ENCODE measurements at regions not wholly inside any gene's neighbourhood (a gene's known extent, or its start where the extent isn't known, plus 50 kb on each side); places are given as distances from the start of the nearest gene placed in this dataset.

DNA sequence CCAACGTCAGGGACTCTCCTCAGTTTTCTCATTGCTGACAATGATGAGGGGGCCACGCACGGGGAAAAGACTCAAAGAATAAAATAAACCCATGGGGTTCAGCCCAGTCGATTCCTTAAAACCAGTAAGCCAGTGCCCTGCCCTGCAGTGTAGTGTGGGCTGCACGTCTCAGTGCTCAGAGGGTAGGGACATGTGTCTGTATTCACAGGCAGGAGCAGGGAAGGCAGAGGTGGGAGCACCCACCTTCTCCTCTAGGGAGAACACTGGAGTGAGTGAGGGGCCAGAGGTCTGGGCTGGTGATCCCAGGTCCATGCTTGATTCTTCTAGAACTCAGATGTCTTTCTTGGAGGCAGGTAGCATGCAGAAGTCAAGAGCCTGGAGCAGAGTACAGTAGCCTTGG lies 303.6 kb downstream of the MATN1 start:
- in situ Hi-C loops (cut with HindIII; ENCODE audit: low sequenced_read_pairs) = no loop called here
- no peak for DNase-seq (ENCODE audit: low spot score)

DNA sequence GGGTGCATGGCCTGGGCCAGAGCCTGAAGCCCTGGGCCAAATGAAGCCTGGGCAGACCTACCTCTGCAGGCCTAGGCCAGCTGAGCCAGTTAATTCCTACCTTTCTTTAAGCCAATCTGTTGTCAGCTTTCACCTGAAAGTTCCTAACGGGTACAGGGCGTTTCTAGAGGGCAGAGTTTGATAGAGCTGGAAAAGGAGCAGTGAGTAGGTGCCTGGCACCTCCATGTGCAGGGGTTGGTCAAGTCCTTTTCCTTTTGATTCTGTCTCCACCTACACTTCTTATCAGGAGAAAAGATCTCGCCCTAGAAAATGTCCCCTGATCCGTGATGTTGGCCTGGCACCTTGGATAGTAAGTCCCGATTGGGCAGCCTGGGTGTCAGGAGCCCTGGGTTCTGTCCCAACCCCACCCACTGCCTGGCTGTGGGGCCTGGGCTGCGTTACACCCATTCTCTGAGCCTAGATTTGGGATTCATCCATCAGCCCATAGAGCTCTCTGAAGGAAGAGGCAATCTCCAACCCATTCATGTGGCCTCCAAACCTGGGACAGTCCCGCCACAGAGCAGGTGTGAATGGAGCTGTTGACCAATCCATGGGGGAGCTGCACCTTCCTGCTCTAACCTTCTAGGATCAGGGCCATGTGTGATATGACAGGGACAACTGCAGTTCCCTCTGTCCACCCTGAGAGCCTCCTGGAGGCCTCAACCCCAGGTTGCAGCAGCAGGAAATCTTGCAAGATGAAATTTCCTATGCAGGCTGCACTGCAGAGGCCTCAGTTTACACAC lies 304.3 kb downstream of the MATN1 start:
- in situ Hi-C loops (cut with HindIII; ENCODE audit: low sequenced_read_pairs) = no loop called here
- no peak for DNase-seq (ENCODE audit: low spot score)

DNA sequence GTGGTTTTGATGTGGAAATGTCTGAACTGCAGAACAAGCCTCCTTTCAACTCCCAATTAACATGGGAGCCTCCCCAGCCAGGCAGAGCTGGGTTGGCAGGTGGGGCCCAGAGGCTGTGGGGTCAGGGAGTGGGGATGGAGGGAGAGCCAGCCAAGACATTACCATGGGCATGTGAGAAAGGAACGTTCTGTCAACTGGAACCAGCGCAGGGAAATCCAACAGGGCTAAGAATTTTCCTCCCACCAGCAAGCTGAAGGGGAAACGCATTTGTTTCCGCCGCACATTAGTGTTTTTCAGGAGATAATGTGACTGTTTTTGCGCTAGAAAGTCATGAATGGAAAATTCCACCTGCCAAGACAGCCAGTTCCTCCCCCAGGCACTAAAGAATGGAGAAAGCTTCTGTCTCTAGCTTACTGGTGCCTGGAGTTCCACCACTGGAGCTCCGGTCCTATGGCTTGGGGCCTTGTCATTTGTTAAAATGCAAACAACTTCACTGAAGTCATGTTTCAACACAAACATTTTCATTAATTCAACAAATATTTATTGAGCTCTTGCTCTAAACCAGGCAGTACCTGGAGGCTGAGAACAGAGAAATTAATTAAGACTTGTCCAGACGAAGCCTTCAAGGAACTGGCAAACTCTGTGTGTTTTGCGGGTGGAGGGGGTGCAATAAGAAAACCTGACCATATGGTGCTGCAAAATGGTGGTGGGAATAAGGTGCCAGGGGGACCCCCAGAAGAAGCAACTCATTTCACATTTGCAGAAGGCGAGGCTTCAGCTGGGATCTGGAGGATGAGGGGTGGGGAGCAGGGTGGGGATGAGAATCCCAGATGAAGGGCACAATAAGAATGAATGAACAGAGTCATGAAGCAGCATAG lies 305.1 kb downstream of the MATN1 start:
- DNase-seq (ENCODE audit: low spot score) = no peak
- in situ Hi-C loops (cut with HindIII; ENCODE audit: low sequenced_read_pairs) = no loop called here

DNA sequence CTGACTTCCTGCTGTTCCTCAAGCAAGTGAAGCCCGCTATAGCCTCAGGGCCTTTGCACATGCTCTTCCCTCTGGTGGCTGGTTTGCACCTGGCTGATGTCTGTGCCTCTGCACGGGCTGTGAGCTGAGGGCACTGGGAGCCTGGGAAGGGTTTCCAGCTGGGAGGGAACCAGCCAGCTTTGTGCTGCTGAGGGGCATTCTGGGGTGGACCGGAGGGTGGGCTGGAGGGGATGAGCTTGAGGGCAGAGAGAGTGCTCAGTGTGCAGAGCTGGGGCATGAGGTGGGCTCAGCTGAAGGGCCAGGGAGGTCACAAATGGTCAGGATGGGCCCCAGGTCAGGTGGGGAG lies 305.7 kb downstream of the MATN1 start:
- DNase-seq (ENCODE audit: low spot score) = no peak
- in situ Hi-C loops (cut with HindIII; ENCODE audit: low sequenced_read_pairs) = no loop called here

DNA sequence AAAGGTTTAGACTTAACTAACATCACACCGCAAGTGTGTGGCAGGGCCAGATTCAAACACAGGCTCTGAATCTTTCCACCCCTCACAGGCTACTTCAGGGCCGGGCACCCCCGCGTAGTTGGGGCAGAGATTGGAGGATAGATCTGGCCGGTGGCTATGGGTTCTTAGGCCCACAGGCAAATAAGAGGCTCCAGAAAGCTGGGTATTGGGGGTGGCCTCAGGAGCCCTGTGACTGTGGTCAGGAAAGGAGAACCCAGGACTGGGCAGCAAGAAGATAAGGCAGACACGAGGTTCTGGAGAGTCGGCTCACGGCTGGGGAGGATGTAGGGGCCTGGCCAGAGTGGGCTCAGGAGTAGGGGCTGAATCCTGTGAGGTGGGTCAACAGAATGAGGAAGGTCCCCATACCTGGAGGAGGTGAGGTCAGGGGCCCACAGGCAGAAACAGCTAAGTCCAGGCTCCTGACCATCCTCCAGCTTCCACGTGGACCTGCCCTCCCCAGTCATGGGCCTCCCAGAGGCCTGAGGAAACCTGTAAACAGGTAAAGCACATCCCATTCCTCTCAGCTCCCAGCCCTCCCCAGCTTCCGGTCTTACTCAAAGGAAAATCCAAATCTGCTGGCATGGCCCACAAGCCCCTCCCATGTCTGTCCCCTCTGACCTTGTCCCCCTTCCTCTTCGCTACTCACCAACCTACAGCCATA lies 306.2 kb downstream of the MATN1 start:
- in situ Hi-C loops (cut with HindIII; ENCODE audit: low sequenced_read_pairs) = no loop called here
- DNase-seq (ENCODE audit: low spot score) = no peak

DNA sequence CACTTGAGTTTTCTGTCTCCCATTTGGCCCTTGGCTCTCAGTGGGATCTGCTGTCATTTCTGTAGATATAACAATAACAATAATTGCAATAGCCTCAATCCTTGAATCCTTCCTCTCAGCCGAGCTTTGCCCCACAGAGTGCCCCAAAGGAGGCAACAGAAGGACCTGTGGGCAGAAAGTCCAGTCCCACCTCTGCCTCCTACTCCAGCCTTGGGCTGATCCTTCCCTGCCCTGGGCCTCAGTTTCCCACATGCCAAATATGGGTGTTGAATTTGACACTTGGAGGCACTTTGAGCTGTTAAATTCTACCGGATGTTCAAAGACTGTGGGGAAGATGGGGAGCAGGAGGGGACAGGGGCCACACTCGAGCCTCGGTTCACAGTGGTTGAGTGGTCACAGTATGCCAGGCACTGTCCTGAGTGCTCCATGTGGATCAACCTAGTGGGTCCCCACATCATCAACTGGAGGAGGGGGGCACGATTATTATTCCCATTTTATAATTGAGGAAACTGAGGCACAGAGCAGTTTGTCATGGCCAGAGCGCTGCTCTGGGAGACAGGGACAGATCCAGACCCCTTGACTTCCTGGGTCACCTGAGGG lies 307.1 kb downstream of the MATN1 start:
- in situ Hi-C loops (cut with HindIII; ENCODE audit: low sequenced_read_pairs) = no loop called here
- no peak for DNase-seq (ENCODE audit: low spot score)

DNA sequence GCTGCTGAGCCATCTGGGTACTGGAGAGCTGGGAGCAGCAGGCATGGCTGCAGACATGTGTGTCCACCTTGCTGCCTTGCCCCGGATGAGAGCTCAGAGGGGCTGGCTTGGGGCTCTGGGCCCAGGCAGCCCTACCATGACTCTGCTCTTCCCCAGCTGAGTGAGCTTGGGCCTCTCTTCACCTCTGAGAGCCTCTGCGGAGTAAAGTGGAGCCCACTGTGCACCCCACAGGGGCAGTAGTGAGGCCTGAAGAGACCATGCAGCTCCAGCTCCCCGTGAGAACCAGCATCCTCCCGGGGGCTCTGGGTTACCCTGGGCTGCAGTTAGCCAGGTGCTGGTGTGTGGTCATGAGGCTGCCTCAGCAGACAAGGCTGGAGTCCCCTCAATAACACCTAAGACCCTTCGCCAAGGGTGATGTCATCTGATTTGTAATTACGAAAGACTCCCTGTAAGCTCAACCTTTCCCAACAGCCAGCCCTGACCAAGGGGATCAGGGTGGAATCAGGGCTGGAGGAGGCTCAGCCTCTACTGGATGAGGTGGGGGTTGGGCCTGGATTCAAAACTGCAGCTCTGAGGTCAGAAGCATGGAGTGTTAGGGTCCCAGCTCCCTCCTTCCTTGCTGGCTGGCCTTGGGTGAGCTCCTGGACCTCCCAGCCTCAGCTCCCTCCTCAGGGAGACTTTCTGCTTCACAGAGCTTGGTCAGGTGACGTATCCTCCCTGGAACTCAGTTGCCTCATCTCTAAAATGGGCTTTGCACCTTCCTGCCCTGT lies 308.0 kb downstream of the MATN1 start:
- in situ Hi-C loops (cut with HindIII; ENCODE audit: low sequenced_read_pairs) = no loop called here
- no peak for DNase-seq (ENCODE audit: low spot score)

DNA sequence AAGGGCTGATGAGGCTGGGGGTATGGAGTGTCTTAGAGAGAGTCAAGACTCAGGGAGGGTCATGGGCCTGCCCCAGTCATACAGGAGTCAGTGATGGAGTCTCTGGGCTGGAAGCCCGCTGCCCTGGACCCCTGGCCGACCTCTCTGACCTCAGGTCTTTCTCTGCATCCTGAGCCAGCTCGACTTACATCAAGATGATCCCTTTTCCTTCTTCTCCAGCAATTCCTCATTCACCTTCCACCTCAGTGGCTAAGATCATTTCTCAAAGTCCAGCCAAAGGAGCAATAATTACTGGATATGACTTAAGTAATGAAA lies 308.6 kb downstream of the MATN1 start:
- no peak for DNase-seq (ENCODE audit: low spot score)
- in situ Hi-C loops (cut with HindIII; ENCODE audit: low sequenced_read_pairs) = no loop called here

DNA sequence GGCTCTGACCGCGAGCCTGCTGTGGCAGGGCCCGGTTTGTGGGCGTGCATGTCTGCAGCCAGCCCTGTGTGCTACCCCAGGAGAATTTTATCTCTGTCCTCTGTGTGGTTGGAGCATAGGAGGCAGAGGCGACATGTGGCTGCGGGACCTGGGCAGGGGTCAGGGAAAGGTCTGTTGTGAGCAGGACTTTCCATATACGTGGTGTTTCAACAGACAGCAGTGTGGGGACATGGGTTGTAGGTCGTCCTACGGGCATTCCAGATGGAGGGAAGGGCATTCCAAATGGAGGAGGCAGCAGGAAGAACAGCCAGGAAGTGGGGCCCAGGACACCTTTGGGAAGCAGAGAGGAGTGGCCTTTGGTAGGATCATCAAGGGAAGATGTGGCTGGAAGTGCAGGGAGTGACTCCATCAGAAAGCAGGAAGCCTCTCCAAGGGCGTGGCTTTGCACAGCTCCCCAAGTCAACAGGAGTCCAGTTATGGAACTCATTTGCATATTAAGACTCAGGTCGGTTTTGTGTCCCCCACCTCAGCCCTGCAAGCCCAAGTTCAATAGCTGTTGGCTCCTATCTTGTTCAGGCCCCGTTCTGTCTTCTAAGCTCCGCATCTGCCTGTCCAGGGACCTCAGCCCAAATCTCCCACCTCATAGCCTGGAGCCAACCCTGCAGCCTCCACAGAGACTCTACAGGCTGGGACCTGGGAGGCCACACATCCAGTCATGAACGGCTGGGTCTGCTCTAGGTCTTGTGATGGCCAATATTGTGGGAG lies 309.1 kb downstream of the MATN1 start:
- DNase-seq (ENCODE audit: low spot score) = no peak

DNA sequence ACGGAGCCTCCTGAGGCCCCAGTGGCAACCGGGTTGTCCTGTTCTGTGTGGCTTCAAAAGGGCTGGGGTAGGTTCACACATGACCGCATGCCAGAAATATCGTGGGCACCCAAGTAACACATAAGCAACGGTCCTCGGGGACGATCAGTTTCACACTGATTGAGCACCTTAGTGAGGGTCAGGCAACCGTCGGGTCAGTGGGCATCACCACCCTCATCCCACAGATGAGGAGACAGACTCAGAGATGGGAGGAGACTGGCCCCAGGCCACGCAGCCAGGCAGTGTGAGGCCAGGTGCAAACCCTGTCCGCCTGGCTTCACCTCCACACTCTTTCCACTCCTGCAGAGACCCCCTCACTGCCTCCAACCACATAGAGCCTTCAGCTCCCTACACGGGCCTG lies 309.8 kb downstream of the MATN1 start:
- in situ Hi-C loops (cut with HindIII; ENCODE audit: low sequenced_read_pairs) = no loop called here
- no peak for DNase-seq (ENCODE audit: low spot score)

More for the DNA sequence above, 309.1 kb downstream of the MATN1 start:
- in situ Hi-C loops (cut with HindIII; ENCODE audit: low sequenced_read_pairs) = no loop called here

DNA sequence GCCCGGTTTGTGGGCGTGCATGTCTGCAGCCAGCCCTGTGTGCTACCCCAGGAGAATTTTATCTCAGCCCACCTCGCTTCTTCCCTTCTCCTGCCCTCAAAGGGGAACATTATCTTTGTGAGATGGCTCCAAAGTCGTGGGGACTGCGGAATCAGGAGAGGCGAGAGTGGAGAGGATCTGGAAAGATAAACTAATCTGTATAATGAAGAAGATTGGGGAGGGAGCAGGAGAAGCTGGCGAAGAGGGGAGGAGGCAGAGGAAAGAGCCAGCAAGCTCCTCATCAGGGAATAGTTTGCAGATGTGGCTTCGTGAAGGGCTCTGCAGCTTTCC lies 310.3 kb downstream of the MATN1 start:
- DNase-seq (ENCODE audit: low spot score) = no peak
- in situ Hi-C loops (cut with HindIII; ENCODE audit: low sequenced_read_pairs) = no loop called here

DNA sequence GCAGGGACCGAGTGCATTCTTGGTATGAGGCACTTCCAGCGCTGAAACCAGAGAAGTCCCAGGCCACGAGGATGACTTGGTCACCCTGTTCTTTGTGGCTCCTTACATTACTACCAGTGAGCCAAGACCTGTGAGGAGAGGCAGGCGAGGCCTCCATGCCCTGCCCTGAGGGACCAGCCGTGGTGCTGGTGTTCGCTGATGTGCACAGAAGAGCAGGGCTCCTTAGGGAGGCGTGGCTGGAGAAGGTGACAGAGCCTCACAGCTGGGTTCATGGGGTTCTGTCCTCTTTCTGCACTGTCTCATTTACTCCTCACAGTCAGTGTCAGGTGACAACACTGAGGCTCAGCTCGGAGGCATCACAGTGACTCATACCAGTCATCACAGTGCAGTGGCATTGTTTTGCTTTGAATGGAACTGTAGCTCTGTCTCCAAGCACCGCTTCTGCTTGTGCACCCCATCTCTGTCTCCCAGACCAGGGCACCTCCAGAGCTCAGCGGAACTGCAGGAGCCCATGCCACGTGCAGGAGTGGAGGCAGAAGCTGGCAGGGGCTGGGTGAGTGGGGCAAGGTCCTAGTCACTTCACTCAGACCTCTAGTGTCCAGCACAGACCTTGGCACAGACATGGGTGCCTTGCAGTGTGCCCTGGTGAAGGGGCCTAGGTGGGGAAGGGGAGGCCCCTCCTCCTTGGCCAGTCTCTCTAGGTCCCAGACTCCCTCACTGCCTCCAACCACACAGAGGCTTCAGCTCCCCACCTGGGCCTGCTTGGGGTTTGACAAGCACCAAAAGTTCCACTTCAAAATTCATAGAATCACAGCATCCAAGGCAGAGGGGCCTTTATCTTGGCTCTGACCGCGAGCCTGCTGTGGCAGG lies 310.9 kb downstream of the MATN1 start:
- DNase-seq (ENCODE audit: low spot score) = no peak
- in situ Hi-C loops (cut with HindIII; ENCODE audit: low sequenced_read_pairs) = no loop called here

DNA sequence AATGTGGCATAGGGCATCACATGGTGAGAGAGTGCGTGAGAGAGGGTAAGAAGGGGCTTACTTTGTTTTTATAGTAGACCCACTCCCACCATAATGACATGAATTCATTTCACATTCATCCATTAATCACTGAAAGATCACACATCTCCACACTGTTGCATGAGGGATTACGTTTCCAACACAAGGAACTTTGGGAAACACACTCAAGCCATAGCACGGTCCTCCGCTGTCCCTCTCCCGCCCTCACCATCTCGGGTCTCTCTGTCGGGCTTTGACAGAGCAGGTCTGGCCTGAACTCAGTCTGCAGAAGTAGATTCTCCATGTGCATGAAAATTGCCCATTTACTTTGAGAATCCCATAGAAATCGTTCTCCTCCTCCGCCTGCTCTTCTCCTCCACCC lies 312.2 kb downstream of the MATN1 start:
- DNase-seq (ENCODE audit: low spot score) = no peak
- in situ Hi-C loops (cut with HindIII; ENCODE audit: low sequenced_read_pairs) = no loop called here

DNA sequence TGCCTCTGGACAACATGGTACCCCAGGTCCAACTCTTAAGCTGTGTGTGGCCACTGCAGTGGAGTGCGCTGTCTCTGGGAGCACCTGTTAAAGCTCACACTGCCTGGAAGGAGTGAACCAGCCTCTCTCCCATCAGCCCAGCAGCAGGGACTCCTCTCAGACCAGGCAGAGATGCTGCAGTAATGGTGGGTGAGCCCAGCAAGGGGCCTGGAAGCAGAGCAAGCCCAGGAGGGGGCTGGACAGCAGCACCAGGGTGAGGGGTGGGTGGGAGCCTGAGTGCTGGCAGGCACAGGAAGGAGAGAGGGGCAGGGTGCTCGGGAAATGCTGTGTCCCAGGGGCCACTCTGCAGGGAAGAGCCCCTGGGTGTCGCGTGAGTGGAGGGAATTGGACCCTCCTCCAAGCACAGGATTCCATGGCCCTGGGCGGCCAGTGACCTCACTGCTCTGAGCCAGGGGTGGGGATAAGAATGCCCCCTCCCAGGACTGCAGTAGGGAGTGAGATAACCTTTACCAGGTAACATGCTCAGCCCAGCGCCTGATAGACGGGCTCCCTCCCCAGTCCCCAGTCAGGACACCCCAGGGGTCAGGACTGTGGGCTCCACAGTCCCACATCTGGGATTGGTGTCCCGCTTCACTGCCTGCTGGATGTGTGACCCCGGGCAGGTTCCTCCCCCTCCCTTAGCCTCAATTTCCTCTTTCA lies 313.1 kb downstream of the MATN1 start:
- in situ Hi-C loops (cut with HindIII; ENCODE audit: low sequenced_read_pairs) = no loop called here
- no peak for DNase-seq (ENCODE audit: low spot score)

DNA sequence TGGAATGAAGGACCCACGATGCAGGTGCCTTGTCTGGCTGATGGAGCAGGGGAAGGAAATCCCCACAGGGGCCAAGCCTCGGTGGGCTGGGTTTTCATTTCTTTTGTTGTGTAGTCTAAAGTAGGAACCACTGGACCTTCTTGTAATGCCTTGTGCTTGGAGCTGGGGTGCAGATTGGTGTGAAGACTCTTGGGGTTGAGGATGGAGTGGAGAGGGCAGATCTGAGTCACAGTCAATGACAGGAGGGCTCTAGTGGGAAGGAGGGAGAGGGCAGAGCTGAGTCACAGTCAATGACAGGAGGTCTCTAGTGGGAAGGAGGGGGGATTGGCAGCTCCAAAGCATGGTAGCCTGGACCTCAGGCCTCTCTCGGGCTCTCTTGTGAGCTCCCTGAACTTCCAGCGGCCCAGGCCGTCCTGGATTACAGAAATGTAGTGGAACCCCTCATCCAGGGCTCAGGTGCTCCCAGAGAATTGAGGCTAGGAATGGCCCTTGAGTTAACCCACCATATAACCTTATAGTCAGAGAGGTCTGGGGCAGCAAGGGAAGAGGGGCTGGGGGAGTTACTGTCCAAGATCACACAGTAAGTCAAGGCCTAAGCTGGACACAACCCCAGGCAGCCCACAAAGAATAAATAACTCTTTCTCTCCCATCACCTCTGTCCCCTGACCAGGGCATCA lies 313.8 kb downstream of the MATN1 start:
- DNase-seq (ENCODE audit: low spot score) = no peak
- in situ Hi-C loops (cut with HindIII; ENCODE audit: low sequenced_read_pairs) = no loop called here

DNA sequence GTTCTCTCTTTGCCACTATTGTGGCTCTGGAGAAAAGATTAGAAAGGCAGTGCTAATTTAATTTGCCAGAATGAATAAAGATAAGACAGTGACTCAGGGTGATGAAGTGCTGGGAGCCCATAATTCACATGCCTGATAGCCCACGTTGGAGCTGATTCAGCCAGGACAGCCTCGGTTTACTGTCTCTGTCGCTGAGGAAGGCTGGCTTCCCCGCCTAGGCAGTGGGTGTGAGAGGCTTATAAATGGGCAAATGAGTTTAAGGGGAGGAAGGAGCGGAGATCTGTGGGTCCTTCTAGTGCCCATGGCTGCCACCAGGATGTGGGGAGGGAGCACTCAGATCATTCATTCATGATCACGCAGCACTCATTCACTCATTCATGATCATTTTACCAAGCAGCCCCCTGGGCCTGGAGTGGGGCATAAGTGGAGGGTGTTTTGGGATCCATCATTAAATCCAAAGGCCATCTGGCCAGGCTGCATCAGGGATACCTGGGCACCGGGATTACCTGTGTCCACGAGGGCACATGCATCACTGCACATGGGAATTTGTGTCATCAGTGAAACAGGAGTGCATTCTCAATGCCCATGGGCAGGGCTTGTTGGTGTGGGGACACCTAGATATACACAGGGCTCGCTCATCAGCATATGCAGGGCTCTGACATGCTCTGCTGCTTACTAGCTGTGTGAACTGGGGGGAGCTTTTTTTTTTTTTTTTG lies 315.4 kb downstream of the MATN1 start:
- in situ Hi-C loops (cut with HindIII; ENCODE audit: low sequenced_read_pairs) = no loop called here
- no peak for DNase-seq (ENCODE audit: low spot score)
